ENCODE measurements at regions not wholly inside any gene's neighbourhood (a gene's known extent, or its start where the extent isn't known, plus 50 kb on each side); places are given as distances from the start of the nearest gene placed in this dataset.

DNA sequence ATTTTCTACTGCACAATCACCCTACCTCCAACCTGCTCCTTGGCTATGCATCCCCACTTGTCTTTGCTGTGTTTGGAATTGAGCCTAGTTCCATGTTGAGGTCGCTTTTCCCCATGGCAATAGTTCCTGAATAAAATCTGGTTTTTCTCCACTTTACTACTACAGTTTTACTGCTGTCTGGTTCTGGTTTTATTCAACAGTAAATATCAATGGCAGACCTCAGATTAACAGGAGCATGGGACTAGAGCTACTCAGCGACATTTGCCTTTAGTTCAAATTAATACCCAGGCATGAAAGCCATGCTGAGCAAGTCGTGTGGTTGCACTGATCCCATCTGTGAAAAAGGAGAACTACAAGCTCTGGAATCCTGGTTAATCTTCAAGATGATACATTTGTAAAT lies 460.3 kb downstream of the GRXCR1 start:
- no peak overlapping the region for H2AFZ ChIP-seq (ENCODE audit: low read depth, low read length, severe bottlenecking)
- no peaks in the 10 kb centered on the region for H4K20me1 ChIP-seq (ENCODE audit: low read depth, low read length)
- no peak overlapping the region for H3K9ac ChIP-seq (ENCODE audit: low read length)
- H3K4me2 ChIP-seq (ENCODE audit: low read depth, low read length, poor library complexity, severe bottlenecking) = no peak overlapping the region
- no peak for TF ChIP-seq EZH2phosphoT487 (conservative IDR thresholded peaks at IDR 0.05; ENCODE audit: low read length)
- TF ChIP-seq, protein P1, sequence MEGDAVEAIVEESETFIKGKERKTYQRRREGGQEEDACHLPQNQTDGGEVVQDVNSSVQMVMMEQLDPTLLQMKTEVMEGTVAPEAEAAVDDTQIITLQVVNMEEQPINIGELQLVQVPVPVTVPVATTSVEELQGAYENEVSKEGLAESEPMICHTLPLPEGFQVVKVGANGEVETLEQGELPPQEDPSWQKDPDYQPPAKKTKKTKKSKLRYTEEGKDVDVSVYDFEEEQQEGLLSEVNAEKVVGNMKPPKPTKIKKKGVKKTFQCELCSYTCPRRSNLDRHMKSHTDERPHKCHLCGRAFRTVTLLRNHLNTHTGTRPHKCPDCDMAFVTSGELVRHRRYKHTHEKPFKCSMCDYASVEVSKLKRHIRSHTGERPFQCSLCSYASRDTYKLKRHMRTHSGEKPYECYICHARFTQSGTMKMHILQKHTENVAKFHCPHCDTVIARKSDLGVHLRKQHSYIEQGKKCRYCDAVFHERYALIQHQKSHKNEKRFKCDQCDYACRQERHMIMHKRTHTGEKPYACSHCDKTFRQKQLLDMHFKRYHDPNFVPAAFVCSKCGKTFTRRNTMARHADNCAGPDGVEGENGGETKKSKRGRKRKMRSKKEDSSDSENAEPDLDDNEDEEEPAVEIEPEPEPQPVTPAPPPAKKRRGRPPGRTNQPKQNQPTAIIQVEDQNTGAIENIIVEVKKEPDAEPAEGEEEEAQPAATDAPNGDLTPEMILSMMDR (IDR thresholded peaks at IDR 0.05; ENCODE audit: insufficient read depth, low read length, poor library complexity, severe bottlenecking) = no peak
- H3K4me3 ChIP-seq (ENCODE audit: insufficient read depth, low read length, poor library complexity, severe bottlenecking) = no peak overlapping the region
- H3K27me3 ChIP-seq (ENCODE audit: low read length) = no peaks in the 10 kb centered on the region
- no peaks in the 10 kb centered on the region for H3K79me2 ChIP-seq (ENCODE audit: insufficient read depth, low read length)
- no peaks in the 10 kb centered on the region for H3K36me3 ChIP-seq (ENCODE audit: low read length)
- H3K27ac ChIP-seq (ENCODE audit: low read depth, low read length) = no peak overlapping the region
- H3K9me2 ChIP-seq (replicated peaks; ENCODE audit: insufficient read depth, low read length) = no peaks in the 10 kb centered on the region; the same call in 1 of the 2 replicates
- H3F3A ChIP-seq (ENCODE audit: insufficient read depth) = no peaks in the 10 kb centered on the region
- no peaks in the 10 kb centered on the region; the same call in 1 of the 2 replicates for H3K9me3 ChIP-seq (ENCODE audit: insufficient read depth, low read length)

- no peaks in the 10 kb centered on the region for H4K20me1 ChIP-seq (ENCODE audit: low read depth, low read length)
- no peak overlapping the region for H3K4me3 ChIP-seq (ENCODE audit: insufficient read depth, low read length, poor library complexity, severe bottlenecking)
- no peak overlapping the region for H3K9ac ChIP-seq (ENCODE audit: low read length)
- H2AFZ ChIP-seq (ENCODE audit: low read depth, low read length, severe bottlenecking) = no peak overlapping the region
- H3K4me2 ChIP-seq (ENCODE audit: low read depth, low read length, poor library complexity, severe bottlenecking) = no peak overlapping the region
- no peaks in the 10 kb centered on the region for H3K36me3 ChIP-seq (ENCODE audit: low read length)
- no peaks in the 10 kb centered on the region for H3K27me3 ChIP-seq (ENCODE audit: low read length)
- no peaks in the 10 kb centered on the region; the same call in 1 of the 2 replicates for H3K9me3 ChIP-seq (ENCODE audit: insufficient read depth, low read length)
- H3K79me2 ChIP-seq (ENCODE audit: insufficient read depth, low read length) = no peaks in the 10 kb centered on the region
- no peak for TF ChIP-seq EZH2phosphoT487 (conservative IDR thresholded peaks at IDR 0.05; ENCODE audit: low read length)
- TF ChIP-seq, protein P1 (IDR thresholded peaks at IDR 0.05; ENCODE audit: insufficient read depth, low read length, poor library complexity, severe bottlenecking) = no peak
- no peak overlapping the region for H3K27ac ChIP-seq (ENCODE audit: low read depth, low read length)
- H3K9me2 ChIP-seq (replicated peaks; ENCODE audit: insufficient read depth, low read length) = no peaks in the 10 kb centered on the region; the same call in 1 of the 2 replicates
- no peaks in the 10 kb centered on the region for H3F3A ChIP-seq (ENCODE audit: insufficient read depth)
These were observed 461.0 kb downstream of the GRXCR1 start for GRCh38 chr4:43353552-43353951.

DNA sequence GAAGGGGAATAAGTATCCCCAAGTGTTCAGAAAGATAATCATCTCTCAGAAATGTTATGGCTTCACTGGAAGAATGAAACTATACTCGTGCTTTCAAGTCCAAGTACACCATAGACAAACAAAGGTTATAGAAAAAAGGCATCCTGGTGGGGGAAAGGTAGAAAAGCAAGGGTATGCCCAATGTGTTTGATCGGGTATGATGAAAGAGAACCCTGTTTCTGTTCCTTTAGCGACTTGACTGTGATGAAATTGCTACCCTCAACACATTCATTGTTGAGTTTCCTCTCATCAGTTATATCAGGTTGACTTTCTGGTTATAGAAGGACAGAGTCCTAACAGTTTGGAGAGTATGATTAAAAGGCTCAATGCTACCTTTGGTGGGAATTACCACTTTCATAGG lies 464.3 kb downstream of the GRXCR1 start:
- Histone ChIP-seq H3K27me3 (ENCODE audit: low read length) (no peaks in the 10 kb centered on the region), H2AFZ (ENCODE audit: low read depth, low read length, severe bottlenecking) (no peak overlapping the region), H3K79me2 (ENCODE audit: insufficient read depth, low read length) (no peaks in the 10 kb centered on the region), H3F3A (ENCODE audit: insufficient read depth) (no peaks in the 10 kb centered on the region), H3K36me3 (ENCODE audit: low read length) (no peaks in the 10 kb centered on the region), H3K9me2 (replicated peaks; ENCODE audit: insufficient read depth, low read length) (no peaks in the 10 kb centered on the region; the same call in 1 of the 2 replicates), H3K27ac (ENCODE audit: low read depth, low read length) (no peak overlapping the region), H3K9me3 (ENCODE audit: insufficient read depth, low read length) (no peaks in the 10 kb centered on the region), H4K20me1 (ENCODE audit: low read depth, low read length) (no peaks in the 10 kb centered on the region), H3K4me2 (ENCODE audit: low read depth, low read length, poor library complexity, severe bottlenecking) (no peak overlapping the region), H3K9ac (ENCODE audit: low read length) (no peak overlapping the region), H3K4me3 (ENCODE audit: insufficient read depth, low read length, poor library complexity, severe bottlenecking) (no peak overlapping the region)
- TF ChIP-seq, protein P1 (IDR thresholded peaks at IDR 0.05; ENCODE audit: insufficient read depth, low read length, poor library complexity, severe bottlenecking) = no peak
- TF ChIP-seq EZH2phosphoT487 (conservative IDR thresholded peaks at IDR 0.05; ENCODE audit: low read length) = no peak

All from SU-DHL-6 (cell line).